Motor neuron (in vitro differentiated cells): ENCODE measurements at regions not wholly inside any gene's neighbourhood (a gene's known extent, or its start where the extent isn't known, plus 50 kb on each side); places are given as distances from the start of the nearest gene placed in this dataset.

ENCODE experiments used
- ATAC-seq, 8 experiments: fragments of 200-7000 bp; cut with Tn5 transposase; replicated peaks in 6 of 8; 2 replicates each; pipeline ENCODE4 v1.8.0; 2021; ENCODE audit warnings: mild to moderate bottlenecking in 8 of 8, moderate library complexity in 8 of 8
- H3K27ac ChIP-seq, 2 donors: fragments of 250-450 bp; sonication (Bioruptor Pico); 2 replicates each; pipeline ENCODE4 v1.9.0; 2021; ENCODE audit warnings: antibody characterized with exemption in 2 of 2, mild to moderate bottlenecking in 2 of 2, moderate library complexity in 1 of 2
- H3K4me1 ChIP-seq, 2 donors: fragments of 250-450 bp; sonication (Bioruptor Pico); replicated peaks in 1 of 2; 2 replicates each; pipeline ENCODE4 v1.6.1; 2021; ENCODE audit warnings: antibody characterized with exemption in 2 of 2, mild to moderate bottlenecking in 2 of 2, moderate library complexity in 1 of 2
- H3K4me3 ChIP-seq, 5 donors: fragments of 250-450 bp; sonication (Bioruptor Pico); 2 replicates each; pipeline ENCODE4 v1.9.0; 2021; ENCODE audit warnings: antibody characterized with exemption in 5 of 5, mild to moderate bottlenecking in 5 of 5, moderate library complexity in 4 of 5
- WGBS, 10 experiments: fragments of 450-650 bp; shearing (Covaris generic); methylation state at CpG; one replicate each; pipeline ENCODE4 v1.0.0; 2022; 5-methylcytosine and 5-hydroxymethylcytosine counted together
- in situ Hi-C, 9 experiments: fragments of 400-800 bp; cut with MboI; loops; one replicate each; pipeline ENCODE4 v1.15.0; 2021; ENCODE audit warnings: low sequenced_read_pairs in 9 of 9, low pct_unique_long_range_greater_than_20kb in 2 of 9; ENCODE audit not compliant: unreplicated experiment in 9 of 9

DNA sequence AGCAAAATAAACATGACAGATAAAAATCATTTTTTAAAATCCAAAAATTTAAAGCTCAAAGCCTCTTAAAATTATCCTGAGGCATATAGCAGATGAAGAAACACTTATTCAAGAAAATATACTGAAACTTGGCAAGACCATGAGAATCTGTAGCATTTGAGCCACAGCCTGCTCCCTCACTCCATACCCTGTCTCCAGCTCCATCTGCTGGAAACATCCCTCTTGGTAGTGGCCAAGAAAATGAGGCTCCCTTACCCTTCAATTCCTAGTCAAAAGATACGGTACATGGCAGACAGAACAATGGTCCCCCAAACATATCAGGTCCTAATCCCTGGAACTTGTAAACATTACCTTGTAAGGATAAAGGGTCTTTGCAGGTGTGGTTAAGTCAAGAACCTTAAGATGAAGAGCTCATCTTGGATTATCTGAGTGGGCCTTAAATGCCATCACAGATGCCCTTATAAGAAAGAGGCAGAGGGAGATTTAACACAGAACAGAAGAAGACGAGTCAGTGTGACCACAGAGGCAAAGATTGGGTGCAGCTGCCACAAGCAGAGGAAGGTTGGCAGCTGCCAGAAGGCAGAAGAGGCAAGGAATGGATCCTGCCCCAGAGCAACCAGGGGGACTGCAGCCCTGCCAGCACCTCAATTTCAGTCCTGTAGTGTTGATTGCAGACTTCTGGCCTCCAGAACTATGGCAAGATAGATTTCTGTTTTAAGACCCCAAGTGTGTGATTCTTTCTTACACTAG is 149.4 kb downstream of the ZNF248 start:
- ATAC-seq = peak in 1 of 8 experiments; percentile 53
- 0 to 100% (median 56%) methylated on average over 1 to 2 of the region's 2 CpGs; no CpG with 5 or more reads in 3 of the 10 experiments for WGBS, 10 experiments
- Histone ChIP-seq H3K27ac (no peak overlapping the region), H3K4me1 (no peaks in the 10 kb centered on the region), H3K4me3 (no peak overlapping the region)
- in situ Hi-C loops = loop anchor here in 1 of 9 experiments (25.0 kb wide), 1 partner anchor 104 kb away; no protein-coding TSS in a partner anchor

DNA sequence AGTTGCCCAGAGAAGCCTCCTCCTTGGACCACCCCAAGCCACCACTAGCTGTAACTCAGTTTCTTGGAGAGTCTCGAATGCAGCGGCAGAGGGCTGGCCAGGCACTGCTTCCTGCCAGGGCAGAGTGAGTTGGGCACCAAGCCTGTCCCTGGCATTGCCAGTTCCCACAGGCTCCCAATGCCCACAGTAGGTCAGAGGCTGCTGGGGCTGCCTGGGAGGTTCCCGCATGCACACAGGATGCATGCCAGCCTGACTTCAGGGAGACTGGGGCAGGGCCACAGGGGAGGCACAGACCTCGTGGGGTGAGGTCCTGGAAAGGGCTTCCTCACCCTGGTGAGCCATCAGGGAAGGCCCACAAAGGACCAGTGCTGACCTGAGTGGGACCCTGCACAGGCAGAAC is 152.8 kb downstream of the ZNF248 start:
- Histone ChIP-seq H3K27ac (no peak overlapping the region), H3K4me1 (no peaks in the 10 kb centered on the region), H3K4me3 (no peak overlapping the region)
- WGBS, 10 experiments = 17 to 100% (median 20%) methylated on average over 1 to 2 of the region's 4 CpGs; no CpG with 5 or more reads in 7 of the 10 experiments
- in situ Hi-C loops = loop anchor here in 1 of 9 experiments (25.0 kb wide), 1 partner anchor 108 kb away; no protein-coding TSS in a partner anchor
- ATAC-seq = no peak

DNA sequence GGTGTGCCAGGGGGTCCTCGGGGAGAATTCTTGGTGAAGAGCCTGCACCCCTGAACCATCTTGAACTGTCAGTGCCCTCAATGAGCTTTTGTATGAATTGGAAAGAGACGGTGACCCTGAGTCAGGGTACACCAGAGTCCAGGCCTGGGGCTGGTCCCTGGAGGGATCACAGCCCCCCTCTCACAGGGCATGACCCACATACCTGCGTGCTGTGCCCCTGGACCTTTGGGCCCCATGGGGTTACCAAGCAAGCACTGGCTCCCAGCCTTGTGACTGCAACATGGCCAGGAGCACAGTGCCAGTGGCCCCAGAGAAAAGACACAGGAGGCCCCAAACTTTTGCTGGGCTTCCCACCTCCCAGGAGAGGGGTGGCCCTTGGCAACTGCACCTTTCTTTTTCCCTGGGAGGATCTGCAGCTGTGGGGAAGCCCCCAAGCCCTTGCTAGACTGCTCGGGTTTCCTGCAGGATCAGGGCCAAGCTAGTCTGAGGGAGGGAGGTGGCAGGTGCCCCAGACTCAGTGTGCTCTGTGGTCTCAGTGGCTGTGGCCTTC is 153.5 kb downstream of the ZNF248 start:
- Histone ChIP-seq H3K4me3 (no peak overlapping the region), H3K4me1 (no peaks in the 10 kb centered on the region), H3K27ac (no peak overlapping the region)
- in situ Hi-C loops = loop anchor here in 1 of 9 experiments (25.0 kb wide), 1 partner anchor 108 kb away; no protein-coding TSS in a partner anchor
- no peak for ATAC-seq
- WGBS, 10 experiments = 0 to 80% (median 20%) methylated on average over 1 to 2 of the region's 4 CpGs; no CpG with 5 or more reads in 5 of the 10 experiments

DNA sequence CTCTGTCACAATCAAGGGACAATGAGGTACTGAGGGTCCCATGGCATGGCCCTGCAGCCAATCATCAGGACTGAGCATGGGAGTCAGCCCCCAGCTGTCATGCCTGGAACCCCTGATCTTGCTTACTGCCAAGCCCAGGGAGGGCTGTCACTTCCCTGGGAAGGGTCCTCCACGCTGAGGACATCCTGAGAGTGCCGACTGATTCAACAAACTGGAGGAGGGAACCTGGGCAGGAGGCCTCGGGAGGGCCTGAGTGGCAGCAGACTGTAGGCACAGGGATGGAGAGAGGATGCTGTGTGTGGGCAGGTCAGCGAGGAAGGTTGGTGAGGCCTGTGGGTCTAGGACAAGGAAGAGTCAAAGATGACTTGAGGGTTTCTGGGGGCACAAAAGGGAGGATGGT is 154.3 kb downstream of the ZNF248 start:
- WGBS, 10 experiments = 8 to 92% (median 40%) methylated on average over 1 to 2 of the region's 4 CpGs; no CpG with 5 or more reads in 5 of the 10 experiments
- H3K4me1 ChIP-seq = no peaks in the 10 kb centered on the region
- no peak overlapping the region for H3K27ac ChIP-seq
- in situ Hi-C loops = loop anchor here in 1 of 9 experiments (25.0 kb wide), 1 partner anchor 109 kb away; no protein-coding TSS in a partner anchor
- no peak for ATAC-seq
- H3K4me3 ChIP-seq = no peak overlapping the region

DNA sequence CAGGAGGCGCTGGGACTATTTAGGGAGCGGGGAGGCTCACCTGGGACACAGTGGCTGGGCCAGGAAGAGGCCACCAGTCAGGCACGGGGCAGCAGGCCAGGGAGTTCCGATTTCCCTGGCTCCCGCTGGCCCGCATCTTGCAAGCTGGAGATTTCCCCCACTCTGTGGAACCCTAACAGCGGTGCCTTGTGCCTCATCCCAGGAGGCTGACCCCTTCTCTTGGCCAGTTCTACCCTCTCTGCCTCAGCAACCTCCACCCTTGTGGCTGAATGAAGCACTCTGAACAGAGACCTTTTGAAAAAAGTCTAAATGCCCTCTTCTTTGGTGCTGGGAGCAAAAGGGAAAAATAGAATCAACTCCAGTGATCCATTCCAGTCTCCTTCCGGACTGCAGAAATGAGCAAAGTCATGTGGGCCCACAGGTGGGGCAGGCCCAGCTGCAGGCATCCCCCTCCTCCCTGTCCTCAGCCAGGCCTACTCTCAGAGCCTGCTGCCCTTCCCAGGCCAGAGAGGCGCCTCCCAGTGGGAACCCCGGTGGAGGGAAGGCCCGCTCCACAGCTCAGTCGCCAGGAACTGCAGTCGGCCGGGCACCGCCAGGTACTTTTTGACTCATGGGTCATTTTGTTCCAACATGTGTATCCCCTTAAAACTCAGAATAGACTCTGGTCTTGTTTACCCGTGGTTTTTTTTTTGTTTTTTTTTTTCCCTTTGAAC is 155.5 kb downstream of the ZNF248 start:
- Histone ChIP-seq H3K27ac (no peak overlapping the region), H3K4me3 (no peak overlapping the region), H3K4me1 (no peaks in the 10 kb centered on the region)
- no peak for ATAC-seq
- in situ Hi-C loops = loop anchor here in 1 of 9 experiments (25.0 kb wide), 1 partner anchor 110 kb away; no protein-coding TSS in a partner anchor
- 19 to 81% (median 61%) methylated on average over 2 to 11 of the region's 16 CpGs; no CpG with 5 or more reads in 4 of the 10 experiments for WGBS, 10 experiments

DNA sequence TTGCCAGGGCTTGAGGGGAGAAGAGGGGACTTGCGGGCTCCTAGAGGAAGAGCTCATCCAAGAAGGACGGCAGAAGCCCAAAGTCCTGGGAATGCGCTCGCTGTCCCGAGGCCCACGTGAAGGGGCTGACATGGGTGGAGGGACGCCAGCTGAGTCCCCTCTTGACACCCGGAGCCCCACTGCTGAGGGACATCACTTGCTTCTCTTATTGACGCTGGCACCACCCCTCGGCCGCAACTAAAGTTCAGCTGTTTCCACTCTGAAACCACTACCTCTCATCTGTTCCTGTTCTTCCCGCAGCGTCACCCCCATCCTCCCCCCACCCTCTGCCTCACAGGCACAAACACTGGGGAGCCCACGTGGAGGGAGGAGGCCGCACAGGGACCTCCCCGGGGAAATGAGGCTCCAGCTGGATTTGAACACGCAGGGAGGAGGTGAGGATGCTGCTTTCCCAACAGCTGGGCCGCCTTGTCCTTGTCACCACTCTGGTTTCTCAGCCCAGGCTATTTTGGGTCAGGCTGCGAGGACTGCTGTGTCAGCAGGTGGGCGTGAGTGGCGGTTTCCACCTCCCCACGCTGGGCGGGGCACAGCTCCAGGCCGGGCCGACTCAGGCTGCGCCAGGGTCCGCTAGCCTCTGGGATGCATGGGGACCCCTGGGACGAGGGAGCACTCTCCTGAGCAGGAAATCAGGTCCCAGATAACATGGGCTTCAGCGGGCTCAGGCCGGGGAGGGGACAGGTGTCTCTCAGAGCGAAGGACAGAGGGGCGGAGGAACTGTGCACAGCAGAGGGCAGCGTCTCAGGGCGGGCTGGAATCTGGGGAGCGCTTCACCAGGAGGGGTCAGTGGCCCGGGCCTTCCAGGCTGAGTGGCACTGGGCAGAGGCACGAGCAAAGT is 156.3 kb downstream of the ZNF248 start:
- Histone ChIP-seq H3K4me3 (no peak overlapping the region), H3K27ac (no peak overlapping the region), H3K4me1 (no peaks in the 10 kb centered on the region)
- in situ Hi-C loops = loop anchor here in 1 of 9 experiments (25.0 kb wide), 1 partner anchor 111 kb away; no protein-coding TSS in a partner anchor
- WGBS, 10 experiments = 0 to 100% (median 36%) methylated on average over 1 to 11 of the region's 37 CpGs; no CpG with 5 or more reads in 7 of the 10 experiments
- no peak for ATAC-seq

DNA sequence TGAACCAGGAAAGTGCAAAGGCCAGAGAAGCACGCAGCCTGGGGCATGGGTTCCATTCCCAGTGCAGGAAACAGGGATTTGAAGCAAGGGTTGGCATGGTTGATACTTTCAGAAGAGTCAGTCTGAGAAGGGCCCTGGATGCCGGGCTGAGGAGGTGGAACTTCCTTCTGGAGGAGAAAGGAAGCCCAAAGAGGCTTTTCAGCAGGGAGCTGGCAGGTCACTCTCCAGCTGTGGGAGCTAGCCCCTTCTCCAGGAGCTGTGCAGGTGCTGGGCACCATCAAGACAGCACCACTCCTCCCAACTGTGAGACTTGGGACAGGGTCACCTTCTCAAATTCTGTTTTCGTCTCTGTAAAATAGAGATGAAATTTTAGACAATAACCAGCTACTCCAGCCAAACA is 169.8 kb downstream of the ZNF248 start:
- 0 to 80% (median 5%) methylated on average over 1 to 2 of the region's 3 CpGs; no CpG with 5 or more reads in 6 of the 10 experiments for WGBS, 10 experiments
- Histone ChIP-seq H3K27ac (no peak overlapping the region), H3K4me3 (no peak overlapping the region), H3K4me1 (no peaks in the 10 kb centered on the region)
- in situ Hi-C loops = no loop called here
- ATAC-seq = no peak

DNA sequence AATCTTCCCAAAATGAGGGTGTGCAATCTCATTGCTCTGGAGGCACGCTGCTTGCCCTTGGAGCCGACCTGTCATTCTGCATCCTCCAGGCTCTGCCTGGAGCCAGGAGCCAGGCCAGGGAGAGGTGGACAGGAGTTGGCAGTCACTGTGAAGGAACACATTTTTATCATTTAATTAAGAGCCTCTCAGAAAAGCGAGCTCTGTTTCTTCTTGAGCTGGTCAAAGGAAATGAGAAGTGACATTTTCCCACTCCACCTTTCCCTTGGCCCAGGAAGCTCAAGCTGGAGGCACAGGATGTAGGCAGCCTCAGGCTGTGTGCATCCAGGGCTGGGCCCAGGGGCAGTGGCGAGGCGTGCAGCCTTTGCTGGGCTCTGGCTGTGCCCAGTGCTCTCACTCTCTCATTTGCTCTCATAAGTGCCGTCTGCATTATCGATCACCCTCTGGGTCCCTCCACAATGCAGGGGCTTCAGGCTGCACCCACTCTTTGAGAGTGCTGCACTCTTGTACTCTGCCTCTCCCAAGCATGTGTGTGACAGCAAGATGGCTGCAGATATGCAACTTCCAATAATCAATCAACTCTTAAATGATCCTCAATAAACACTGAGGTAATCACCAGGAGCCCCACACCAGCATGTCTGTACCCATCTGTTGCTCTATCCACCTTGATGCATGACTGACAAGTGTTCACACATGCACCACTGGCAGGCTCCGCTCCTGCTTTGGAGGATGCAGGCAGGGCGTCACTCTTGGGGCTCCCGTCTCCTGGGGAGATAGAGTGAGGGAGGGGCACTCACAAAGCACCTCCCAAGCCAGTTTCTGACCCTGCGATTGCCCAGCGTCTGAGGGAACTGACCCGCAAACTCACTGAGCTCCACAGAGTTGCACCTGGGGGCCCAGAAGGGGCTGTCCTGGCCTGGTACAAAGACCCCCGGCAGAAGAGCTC is 171.4 kb downstream of the ZNF248 start:
- in situ Hi-C loops = no loop called here
- no peak for ATAC-seq
- WGBS, 10 experiments = 0 to 70% (median 43%) methylated on average over 1 to 4 of the region's 14 CpGs; no CpG with 5 or more reads in 4 of the 10 experiments

DNA sequence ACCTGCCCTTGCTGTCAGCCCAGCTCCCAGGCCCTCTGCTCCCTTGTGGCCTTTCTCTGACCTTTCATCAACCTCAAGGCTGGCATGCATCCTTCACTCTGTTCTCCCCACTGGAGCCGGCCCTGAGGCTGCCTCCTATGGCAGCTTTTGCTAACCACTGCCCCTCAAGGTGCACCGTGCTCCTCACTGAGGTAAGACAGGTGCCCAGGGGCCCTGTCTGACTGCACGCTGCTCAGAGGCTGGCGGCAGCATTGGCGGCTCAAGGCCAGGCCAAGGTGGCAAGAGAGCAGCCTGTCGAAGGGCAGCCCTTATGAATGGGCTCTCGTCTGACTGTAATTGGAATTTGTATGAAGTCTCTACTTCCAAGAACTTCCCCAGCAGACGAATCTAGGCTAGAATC is 172.6 kb downstream of the ZNF248 start:
- no peak for ATAC-seq
- Histone ChIP-seq H3K4me1 (no peaks in the 10 kb centered on the region), H3K4me3 (no peak overlapping the region), H3K27ac (no peak overlapping the region)
- in situ Hi-C loops = no loop called here
- WGBS, 10 experiments = 11 to 83% (median 33%) methylated on average over 1 to 5 of the region's 8 CpGs; no CpG with 5 or more reads in 1 of the 10 experiments

More for the DNA sequence above, 171.4 kb downstream of the ZNF248 start:
- Histone ChIP-seq H3K4me3 (no peak overlapping the region), H3K27ac (no peak overlapping the region), H3K4me1 (no peaks in the 10 kb centered on the region)

DNA sequence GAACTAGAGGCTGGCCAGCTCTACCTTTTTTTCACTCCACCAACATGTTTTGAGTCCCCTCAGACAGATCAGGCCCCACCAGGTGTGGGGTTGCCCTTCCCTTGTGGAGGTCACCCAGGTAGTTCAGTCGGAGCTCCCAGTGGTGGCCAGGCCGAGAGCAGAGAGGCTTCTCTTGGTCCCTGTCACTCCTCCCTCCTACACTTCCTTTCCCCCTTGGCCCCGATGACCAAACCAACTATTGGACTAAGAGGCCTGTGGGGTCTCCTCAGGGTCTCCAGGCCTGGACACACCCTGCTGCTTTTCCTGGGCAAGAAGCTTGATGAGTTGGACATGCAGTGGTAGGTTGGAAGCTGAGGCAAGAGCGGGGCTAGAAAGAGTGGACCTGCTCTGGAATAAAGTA is 174.8 kb downstream of the ZNF248 start:
- no peaks in the 10 kb centered on the region for H3K4me1 ChIP-seq
- H3K27ac ChIP-seq = no peak overlapping the region
- in situ Hi-C loops = no loop called here
- WGBS, 10 experiments = 32 to 100% (median 69%) methylated on average over 1 to 4 of the region's 4 CpGs; no CpG with 5 or more reads in 6 of the 10 experiments
- H3K4me3 ChIP-seq = no peak overlapping the region
- no peak for ATAC-seq

DNA sequence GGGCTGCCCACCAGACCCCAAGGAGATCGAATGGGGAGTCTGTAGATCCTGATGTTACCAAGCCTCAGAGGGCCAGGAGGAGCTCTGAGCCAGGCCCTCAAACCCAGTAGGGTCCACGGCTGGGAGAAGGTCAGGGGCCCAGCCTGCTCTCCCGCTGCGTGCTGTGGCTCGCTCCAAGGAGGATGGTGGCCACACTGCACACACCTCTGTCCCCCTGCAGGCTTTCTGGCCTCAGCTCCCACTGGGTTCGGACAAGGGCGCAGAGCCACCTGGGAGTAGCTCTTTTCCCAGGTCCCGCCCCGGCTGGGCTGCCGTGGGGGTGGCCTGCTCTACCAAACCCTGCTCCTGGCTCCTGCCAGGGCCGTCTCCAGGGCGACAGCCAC is 175.8 kb downstream of the ZNF248 start:
- ATAC-seq = no peak
- no peak overlapping the region for H3K27ac ChIP-seq
- WGBS, 10 experiments = 52% methylated on average over 3 of the region's 12 CpGs; no CpG with 5 or more reads in 9 of the 10 experiments
- in situ Hi-C loops = no loop called here
- no peak overlapping the region for H3K4me3 ChIP-seq
- H3K4me1 ChIP-seq = no peaks in the 10 kb centered on the region
